Peyer's patch (tissue), 4 donors: ENCODE measurements at regions not wholly inside any gene's neighbourhood (a gene's known extent, or its start where the extent isn't known, plus 50 kb on each side); places are given as distances from the start of the nearest gene placed in this dataset.

Experiments
- CTCF ChIP-seq, 6 experiments: fragments of 450-650 bp in 4 of 6; fragments of 200-600 bp in 2 of 6; sonication (generic) in 1 of 6; IDR thresholded peaks; one replicate each; pipeline ENCODE4 v1.5.1; 2017 to 2019; ENCODE audit warnings: antibody characterized with exemption in 6 of 6, mild to moderate bottlenecking in 3 of 6, moderate library complexity in 1 of 6
- POLR2A ChIP-seq, 2 donors: fragments of 450-650 bp; IDR thresholded peaks; one replicate each; pipeline ENCODE4 v1.5.1; 2017; ENCODE audit warnings: antibody characterized with exemption in 2 of 2, mild to moderate bottlenecking in 2 of 2, moderate library complexity in 2 of 2

GRCh38 chr1:30639881-30640452 lies 83.4 kb downstream of the MATN1 start:
- TF ChIP-seq CTCF (IDR thresholded peaks at IDR 0.05) = no peak
- no peak for TF ChIP-seq POLR2A (IDR thresholded peaks at IDR 0.05)
